ENCODE measurements at regions not wholly inside any gene's neighbourhood (a gene's known extent, or its start where the extent isn't known, plus 50 kb on each side); places are given as distances from the start of the nearest gene placed in this dataset.

DNA sequence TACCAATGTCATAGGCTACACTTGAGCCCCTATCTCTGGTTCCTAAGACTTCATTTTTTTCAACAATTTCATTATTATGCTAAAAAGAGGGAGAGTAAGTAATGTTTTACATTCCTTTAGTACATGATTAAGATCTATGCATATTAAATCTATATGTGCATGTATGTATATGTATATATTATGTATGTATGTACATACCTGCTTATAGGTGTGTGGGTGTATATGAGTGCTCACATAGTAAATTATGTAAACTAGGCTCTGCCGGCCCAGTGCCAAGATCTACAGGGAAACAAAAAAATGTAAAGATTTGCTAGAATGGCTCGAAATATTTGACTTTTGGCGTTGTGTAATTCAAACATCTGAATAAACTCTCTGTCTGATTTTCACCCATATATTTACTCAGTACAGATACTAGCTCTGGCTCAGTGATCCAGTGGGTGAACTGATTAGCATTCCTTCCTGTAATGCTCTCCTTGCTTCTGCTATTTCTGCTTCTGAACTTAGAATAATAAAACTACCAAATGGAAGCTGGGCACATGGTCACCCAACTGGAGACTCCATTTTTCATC is 113.1 kb upstream of the FGGY start:
- no peak for DNase-seq (ENCODE audit: low read depth)
- TF ChIP-seq, protein P1, sequence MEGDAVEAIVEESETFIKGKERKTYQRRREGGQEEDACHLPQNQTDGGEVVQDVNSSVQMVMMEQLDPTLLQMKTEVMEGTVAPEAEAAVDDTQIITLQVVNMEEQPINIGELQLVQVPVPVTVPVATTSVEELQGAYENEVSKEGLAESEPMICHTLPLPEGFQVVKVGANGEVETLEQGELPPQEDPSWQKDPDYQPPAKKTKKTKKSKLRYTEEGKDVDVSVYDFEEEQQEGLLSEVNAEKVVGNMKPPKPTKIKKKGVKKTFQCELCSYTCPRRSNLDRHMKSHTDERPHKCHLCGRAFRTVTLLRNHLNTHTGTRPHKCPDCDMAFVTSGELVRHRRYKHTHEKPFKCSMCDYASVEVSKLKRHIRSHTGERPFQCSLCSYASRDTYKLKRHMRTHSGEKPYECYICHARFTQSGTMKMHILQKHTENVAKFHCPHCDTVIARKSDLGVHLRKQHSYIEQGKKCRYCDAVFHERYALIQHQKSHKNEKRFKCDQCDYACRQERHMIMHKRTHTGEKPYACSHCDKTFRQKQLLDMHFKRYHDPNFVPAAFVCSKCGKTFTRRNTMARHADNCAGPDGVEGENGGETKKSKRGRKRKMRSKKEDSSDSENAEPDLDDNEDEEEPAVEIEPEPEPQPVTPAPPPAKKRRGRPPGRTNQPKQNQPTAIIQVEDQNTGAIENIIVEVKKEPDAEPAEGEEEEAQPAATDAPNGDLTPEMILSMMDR (IDR thresholded peaks at IDR 0.05; ENCODE audit: insufficient read depth, low read length, poor library complexity, severe bottlenecking): no peak
- H3K4me3 ChIP-seq (ENCODE audit: low read depth, low read length): no peak overlapping the region
- H3K27me3 ChIP-seq (ENCODE audit: control insufficient read depth, insufficient read depth, low read length): no peaks in the 10 kb centered on the region
- H3K36me3 ChIP-seq (ENCODE audit: control insufficient read depth, insufficient read depth, low read length): no peaks in the 10 kb centered on the region

DNA sequence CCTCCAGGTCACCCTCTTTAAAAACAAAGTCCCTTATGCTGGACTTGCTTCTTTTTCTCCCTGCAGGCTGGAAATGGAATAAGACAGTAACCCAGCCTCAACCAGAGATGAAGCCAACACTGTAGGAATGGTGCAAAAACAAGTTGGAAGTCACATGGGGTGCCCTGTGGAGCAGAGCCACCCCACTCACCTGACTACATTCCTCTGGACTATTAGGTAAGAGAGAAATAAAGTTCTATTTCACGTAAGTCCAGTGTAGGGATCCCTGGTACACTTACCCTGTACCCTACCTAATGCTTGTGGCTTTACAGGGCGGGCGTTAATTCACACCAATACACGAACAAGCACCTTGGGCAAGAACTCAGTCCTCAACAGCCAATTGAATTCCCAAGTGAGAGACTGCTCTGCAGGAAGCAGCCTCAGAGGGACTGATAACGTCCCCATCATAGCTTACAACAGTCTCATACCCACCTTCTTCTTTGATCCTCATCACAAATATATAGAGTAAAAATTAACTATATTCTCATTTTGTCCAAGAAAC is 112.5 kb upstream of the FGGY start:
- H3K4me3 ChIP-seq (ENCODE audit: low read depth, low read length): no peak overlapping the region
- DNase-seq (ENCODE audit: low read depth): no peak
- H3K27me3 ChIP-seq (ENCODE audit: control insufficient read depth, insufficient read depth, low read length): no peaks in the 10 kb centered on the region
- no peaks in the 10 kb centered on the region for H3K36me3 ChIP-seq (ENCODE audit: control insufficient read depth, insufficient read depth, low read length)
- TF ChIP-seq, protein P1 (IDR thresholded peaks at IDR 0.05; ENCODE audit: insufficient read depth, low read length, poor library complexity, severe bottlenecking): no peak

DNA sequence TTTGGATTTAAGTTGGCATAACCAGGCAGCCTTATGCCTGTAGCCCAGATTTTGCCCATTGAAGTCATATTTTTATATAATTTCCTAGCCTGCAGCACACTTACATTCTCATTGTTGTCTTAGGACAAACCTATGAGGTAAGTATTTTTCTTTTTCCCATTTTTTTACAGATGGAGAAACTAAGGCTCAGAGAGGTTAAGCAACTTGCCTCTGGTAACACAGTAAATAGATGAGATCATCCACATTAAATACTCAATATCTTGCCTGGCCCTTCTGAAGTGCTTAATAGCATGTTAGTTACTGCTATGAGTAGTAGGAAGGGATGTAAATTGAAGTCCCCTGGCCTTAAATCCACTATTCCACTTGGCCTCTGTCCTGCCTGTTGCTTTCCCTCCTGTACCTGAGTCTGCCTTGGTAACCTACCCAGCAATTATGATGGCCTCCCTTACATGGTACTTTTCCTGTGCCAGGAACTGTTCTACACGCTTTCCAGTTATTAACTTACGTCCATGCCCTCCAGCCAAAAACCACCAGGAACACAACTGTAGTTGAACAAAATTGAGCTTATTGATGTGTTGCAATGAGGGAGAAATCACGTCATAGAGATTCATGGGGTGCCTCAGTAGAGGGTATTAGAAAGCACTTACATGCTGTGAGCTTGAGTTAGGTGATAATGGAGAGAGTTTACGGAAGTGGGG is 111.6 kb upstream of the FGGY start:
- no peaks in the 10 kb centered on the region for H3K36me3 ChIP-seq (ENCODE audit: control insufficient read depth, insufficient read depth, low read length)
- DNase-seq (ENCODE audit: low read depth): no peak
- TF ChIP-seq, protein P1 (IDR thresholded peaks at IDR 0.05; ENCODE audit: insufficient read depth, low read length, poor library complexity, severe bottlenecking): no peak
- no peaks in the 10 kb centered on the region for H3K27me3 ChIP-seq (ENCODE audit: control insufficient read depth, insufficient read depth, low read length)
- H3K4me3 ChIP-seq (ENCODE audit: low read depth, low read length): no peak overlapping the region

DNA sequence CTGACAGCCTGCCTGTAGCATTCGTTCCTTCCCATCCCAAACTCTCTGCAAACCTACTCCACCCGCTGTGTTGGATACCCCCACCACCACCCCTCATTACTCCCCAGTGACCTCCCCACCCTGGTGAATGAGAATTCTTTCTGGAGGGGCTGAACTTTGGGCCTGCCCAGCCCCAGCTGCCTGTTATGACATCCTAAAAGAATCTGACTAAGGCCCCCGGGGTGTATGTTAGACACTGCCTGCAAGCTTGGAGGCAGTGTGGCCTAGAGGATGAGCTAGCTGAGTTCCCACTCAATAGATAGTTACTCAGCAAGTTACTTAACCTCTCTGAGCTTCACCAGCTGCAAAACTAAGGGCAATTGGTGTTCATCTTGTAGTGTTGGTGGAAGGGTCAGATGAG is 110.2 kb upstream of the FGGY start:
- no peaks in the 10 kb centered on the region for H3K36me3 ChIP-seq (ENCODE audit: control insufficient read depth, insufficient read depth, low read length)
- DNase-seq (ENCODE audit: low read depth): no peak
- TF ChIP-seq, protein P1 (IDR thresholded peaks at IDR 0.05; ENCODE audit: insufficient read depth, low read length, poor library complexity, severe bottlenecking): no peak

DNA sequence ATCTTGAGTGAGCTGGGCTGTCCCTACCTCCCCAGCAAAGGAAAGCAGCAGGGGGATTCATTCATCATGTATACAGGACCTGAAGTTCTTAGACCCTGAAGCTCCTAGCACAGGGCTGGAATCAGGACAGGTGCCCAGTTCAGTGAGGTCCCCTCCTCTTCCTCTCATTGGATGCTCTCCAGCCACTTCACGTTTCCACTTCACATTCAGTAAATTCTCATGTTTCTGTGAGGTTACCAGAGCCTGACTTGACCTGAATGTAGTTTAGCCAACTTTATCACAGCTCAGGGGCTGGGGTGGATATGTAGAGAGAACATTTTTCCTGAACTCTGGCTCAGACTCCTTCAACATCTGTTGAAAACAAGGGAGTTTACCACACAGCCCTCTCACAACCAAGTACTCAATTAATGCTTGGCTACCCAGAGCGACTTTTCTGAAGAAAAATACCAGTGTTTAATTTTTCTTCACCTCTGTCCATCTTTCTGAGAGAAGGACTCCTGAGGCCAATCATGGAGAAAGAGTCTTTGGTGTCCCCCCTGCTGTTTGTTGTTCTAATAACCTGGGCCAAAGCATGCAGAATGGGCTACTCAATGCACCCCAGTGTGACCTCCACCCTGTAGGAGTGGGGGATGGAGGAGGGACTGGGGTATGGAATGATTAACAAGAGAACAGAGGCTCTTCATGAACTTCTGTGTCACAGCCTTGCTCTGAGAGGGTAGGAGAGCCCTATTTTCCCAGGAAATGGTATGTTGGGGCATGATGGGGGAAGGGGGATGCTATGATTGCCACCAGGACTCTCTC is 108.3 kb upstream of the FGGY start:
- DNase-seq (ENCODE audit: low read depth): no peak
- H3K36me3 ChIP-seq (ENCODE audit: control insufficient read depth, insufficient read depth, low read length): no peaks in the 10 kb centered on the region
- no peak overlapping the region for H3K4me3 ChIP-seq (ENCODE audit: low read depth, low read length)
- H3K27me3 ChIP-seq (ENCODE audit: control insufficient read depth, insufficient read depth, low read length): no peaks in the 10 kb centered on the region
- TF ChIP-seq, protein P1 (IDR thresholded peaks at IDR 0.05; ENCODE audit: insufficient read depth, low read length, poor library complexity, severe bottlenecking): no peak

More for the DNA sequence above, 110.2 kb upstream of the FGGY start:
- H3K4me3 ChIP-seq (ENCODE audit: low read depth, low read length): no peak overlapping the region
- H3K27me3 ChIP-seq (ENCODE audit: control insufficient read depth, insufficient read depth, low read length): no peaks in the 10 kb centered on the region

All from kidney epithelial cell (primary cell).